ENCODE measurements at regions not wholly inside any gene's neighbourhood (a gene's known extent, or its start where the extent isn't known, plus 50 kb on each side); places are given as distances from the start of the nearest gene placed in this dataset.

DNA sequence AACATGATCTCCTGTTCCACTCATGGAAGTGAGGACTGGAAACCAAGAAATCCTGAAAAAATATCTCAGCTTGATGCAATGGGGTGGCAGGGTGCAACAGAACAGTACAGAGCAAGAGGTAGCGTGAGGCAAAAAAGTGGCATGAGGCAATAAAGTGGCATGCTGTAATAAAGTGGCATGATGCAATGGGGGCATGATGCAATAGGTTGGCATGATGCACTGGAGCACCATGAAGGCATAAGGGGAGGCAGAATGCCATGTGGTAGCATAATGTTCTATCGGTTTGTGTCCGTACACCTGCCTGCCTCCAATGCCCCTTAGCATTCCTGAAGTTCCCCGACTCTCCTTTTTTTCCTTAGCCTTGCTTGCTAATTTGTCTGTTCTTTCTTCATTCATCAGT, 648.4 kb downstream of the TMEM182 start:
- Histone ChIP-seq H3K4me1 (no peaks in the 10 kb centered on the region), H3K4me3 (no peak overlapping the region), H3K9me3 (no peaks in the 10 kb centered on the region), H3K27me3 (no peaks in the 10 kb centered on the region), H3K27ac (no peak overlapping the region), H3K36me3 (no peaks in the 10 kb centered on the region)
- intact Hi-C loops (cut with DNase I) = no loop called here
- no peak for ATAC-seq
- TF ChIP-seq, protein P1, sequence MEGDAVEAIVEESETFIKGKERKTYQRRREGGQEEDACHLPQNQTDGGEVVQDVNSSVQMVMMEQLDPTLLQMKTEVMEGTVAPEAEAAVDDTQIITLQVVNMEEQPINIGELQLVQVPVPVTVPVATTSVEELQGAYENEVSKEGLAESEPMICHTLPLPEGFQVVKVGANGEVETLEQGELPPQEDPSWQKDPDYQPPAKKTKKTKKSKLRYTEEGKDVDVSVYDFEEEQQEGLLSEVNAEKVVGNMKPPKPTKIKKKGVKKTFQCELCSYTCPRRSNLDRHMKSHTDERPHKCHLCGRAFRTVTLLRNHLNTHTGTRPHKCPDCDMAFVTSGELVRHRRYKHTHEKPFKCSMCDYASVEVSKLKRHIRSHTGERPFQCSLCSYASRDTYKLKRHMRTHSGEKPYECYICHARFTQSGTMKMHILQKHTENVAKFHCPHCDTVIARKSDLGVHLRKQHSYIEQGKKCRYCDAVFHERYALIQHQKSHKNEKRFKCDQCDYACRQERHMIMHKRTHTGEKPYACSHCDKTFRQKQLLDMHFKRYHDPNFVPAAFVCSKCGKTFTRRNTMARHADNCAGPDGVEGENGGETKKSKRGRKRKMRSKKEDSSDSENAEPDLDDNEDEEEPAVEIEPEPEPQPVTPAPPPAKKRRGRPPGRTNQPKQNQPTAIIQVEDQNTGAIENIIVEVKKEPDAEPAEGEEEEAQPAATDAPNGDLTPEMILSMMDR (IDR thresholded peaks at IDR 0.05) = no peak
- no peak for TF ChIP-seq POLR2A (IDR thresholded peaks at IDR 0.05)
- WGBS, 4 donors = 91 to 97% (median 93%) methylated on average over 4 of the region's 4 CpGs
- no peak for DNase-seq

DNA sequence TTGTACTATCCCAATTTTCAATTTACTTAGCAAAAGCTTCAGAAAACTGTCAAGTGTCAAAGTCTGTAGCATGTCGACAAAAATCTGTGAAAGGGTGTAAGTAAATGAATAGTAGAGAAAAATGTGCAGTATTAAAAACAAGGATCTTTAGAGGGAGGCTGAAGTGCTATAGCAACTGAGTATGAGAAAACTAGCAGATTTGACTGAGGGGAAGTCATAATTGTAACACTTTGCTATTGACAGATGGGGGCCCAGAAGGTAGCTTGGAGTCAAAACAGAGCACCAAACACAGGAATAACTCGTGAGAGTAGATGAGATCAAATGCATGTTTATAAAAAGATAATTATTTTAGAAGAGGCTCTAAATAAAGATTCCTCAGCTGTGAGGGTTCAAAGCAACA, 657.7 kb downstream of the TMEM182 start:
- Histone ChIP-seq H3K36me3 (no peaks in the 10 kb centered on the region), H3K9me3 (peaks cover 0 to 12% (median 0%) of the 10 kb centered on the region in 12 donors), H3K27ac (no peak overlapping the region), H3K4me3 (no peak overlapping the region), H3K27me3 (no peaks in the 10 kb centered on the region), H3K4me1 (no peaks in the 10 kb centered on the region)
- WGBS, 4 donors = 66 to 70% (median 69%) methylated on average over 2 of the region's 2 CpGs
- no peak for TF ChIP-seq POLR2A (IDR thresholded peaks at IDR 0.05)
- TF ChIP-seq, protein P1 (IDR thresholded peaks at IDR 0.05) = no peak
- ATAC-seq (no peak), DNase-seq (no peak)
- intact Hi-C loops (cut with DNase I) = no loop called here

DNA sequence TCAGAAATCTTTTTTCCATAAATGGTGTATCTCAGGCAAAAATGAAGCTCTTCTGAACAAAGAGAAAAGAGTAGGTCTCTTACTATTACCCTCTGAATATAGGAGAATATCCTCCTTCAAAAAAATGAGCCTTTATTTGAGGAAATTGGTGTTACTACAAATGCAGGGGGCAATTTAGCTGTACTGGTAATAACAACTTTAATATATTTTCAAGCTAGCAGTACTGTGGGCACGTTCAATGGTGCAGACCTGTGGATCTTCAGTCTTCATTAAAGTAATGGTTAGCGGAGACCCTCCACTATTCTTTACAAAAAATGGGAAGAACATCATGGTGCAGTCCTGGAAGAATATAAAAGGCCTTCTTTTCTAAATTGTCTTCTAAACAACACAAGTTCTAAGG, 661.3 kb downstream of the TMEM182 start:
- 83 to 92% (median 85%) methylated on average over 2 of the region's 2 CpGs for WGBS, 4 donors
- no peaks in the 10 kb centered on the region for H3K27me3 ChIP-seq
- intact Hi-C loops (cut with DNase I) = no loop called here
- ATAC-seq (no peak), DNase-seq (no peak)
- H3K9me3 ChIP-seq = peaks cover 0 to 5% (median 0%) of the 10 kb centered on the region in 12 donors
- no peaks in the 10 kb centered on the region for H3K4me1 ChIP-seq
- TF ChIP-seq POLR2A (IDR thresholded peaks at IDR 0.05) = no peak
- TF ChIP-seq, protein P1 (IDR thresholded peaks at IDR 0.05) = no peak
- no peaks in the 10 kb centered on the region for H3K36me3 ChIP-seq
- no peak overlapping the region for H3K27ac ChIP-seq
- no peak overlapping the region for H3K4me3 ChIP-seq

DNA sequence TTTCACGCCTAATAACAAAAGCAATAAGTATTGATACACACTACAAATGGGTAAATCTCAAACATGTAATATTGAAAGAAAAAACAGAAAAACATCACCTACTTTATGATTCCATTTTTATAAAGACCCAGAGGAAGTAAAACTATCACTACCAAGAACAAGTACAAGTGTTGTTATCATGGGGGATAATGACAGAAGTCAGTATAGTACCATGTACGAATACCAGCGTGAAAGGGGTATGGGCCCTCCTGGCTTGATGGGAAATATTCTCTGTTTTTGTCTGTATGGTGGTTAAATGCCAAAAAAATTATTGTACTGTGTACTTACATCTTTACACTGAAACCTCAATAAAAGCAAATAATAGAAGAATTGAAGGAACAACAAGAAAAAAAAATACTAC, 665.7 kb downstream of the TMEM182 start:
- intact Hi-C loops (cut with DNase I) = no loop called here
- ATAC-seq (no peak), DNase-seq (no peak)
- Histone ChIP-seq H3K27me3 (no peaks in the 10 kb centered on the region), H3K36me3 (no peaks in the 10 kb centered on the region), H3K4me1 (no peaks in the 10 kb centered on the region), H3K9me3 (peaks cover 0 to 5% (median 0%) of the 10 kb centered on the region in 12 donors), H3K27ac (no peak overlapping the region), H3K4me3 (no peak overlapping the region)
- 93 to 95% (median 93%) methylated on average over 3 of the region's 3 CpGs for WGBS, 4 donors
- TF ChIP-seq POLR2A (IDR thresholded peaks at IDR 0.05) = no peak
- TF ChIP-seq, protein P1 (IDR thresholded peaks at IDR 0.05) = no peak

Data from heart left ventricle (tissue), 16 donors.